ENCODE measurements at regions not wholly inside any gene's neighbourhood (a gene's known extent, or its start where the extent isn't known, plus 50 kb on each side); places are given as distances from the start of the nearest gene placed in this dataset.

- TF ChIP-seq CTCF (conservative IDR thresholded peaks at IDR 0.05), result no peak
- no peak for TF ChIP-seq ZFX (IDR thresholded peaks at IDR 0.05)
These were observed 706.0 kb upstream of the AUTS2 start for GRCh38 chr7:68892236-68892635.

All from C4-2B (cell line).